DND-41 (cell line): ENCODE measurements at regions not wholly inside any gene's neighbourhood (a gene's known extent, or its start where the extent isn't known, plus 50 kb on each side); places are given as distances from the start of the nearest gene placed in this dataset.

Source experiments
- ATAC-seq: fragments of 200-7000 bp; cut with Tn5 transposase; 3 replicates; pipeline ENCODE4 v1.9.1; 2021; ENCODE audit warnings: low read depth; ENCODE audit not compliant: insufficient read depth
- DNase-seq: peaks from one replicate; pipeline ENCODE4 v3.0.0-alpha.2; 2020
- H2AFZ ChIP-seq: 2 replicates; pipeline ENCODE4 v1.6.0; 2012; ENCODE audit warnings: low read depth, low read length
- H3K27ac ChIP-seq: 2 replicates; pipeline ENCODE4 v1.5.1; 2012; ENCODE audit warnings: low read length, inconsistent platforms
- H3K27me3 ChIP-seq: fragments of 200-600 bp; sonication (generic); 2 replicates; pipeline ENCODE4 v1.6.0; 2012; ENCODE audit warnings: low read length, mild to moderate bottlenecking, inconsistent platforms; ENCODE audit not compliant: insufficient read depth, poor library complexity
- H3K36me3 ChIP-seq: 2 replicates; pipeline ENCODE4 v1.5.1; 2012; ENCODE audit warnings: low read length, inconsistent platforms; ENCODE audit not compliant: insufficient read depth
- H3K4me1 ChIP-seq: 2 replicates; pipeline ENCODE4 v1.5.1; 2012; ENCODE audit warnings: mild to moderate bottlenecking, low read length; ENCODE audit not compliant: insufficient read depth
- H3K4me2 ChIP-seq: 2 replicates; pipeline ENCODE4 v1.6.0; 2012; ENCODE audit warnings: mild to moderate bottlenecking, moderate library complexity, low read length, inconsistent platforms; ENCODE audit not compliant: insufficient read depth
- H3K4me3 ChIP-seq, 2 experiments: fragments of 200-600 bp in 1 of 2; shearing (Covaris generic) in 1 of 2; 2 replicates each; pipeline ENCODE4 v1.5.1; 2012 to 2016; ENCODE audit warnings: inconsistent platforms in 2 of 2, low read length in 2 of 2, mild to moderate bottlenecking in 2 of 2, low read depth in 1 of 2, moderate library complexity in 1 of 2
- H3K79me2 ChIP-seq: 2 replicates; pipeline ENCODE4 v1.6.0; 2012; ENCODE audit warnings: low read length, inconsistent platforms; ENCODE audit not compliant: insufficient read depth
- H3K9ac ChIP-seq: 2 replicates; pipeline ENCODE4 v1.6.0; 2012; ENCODE audit warnings: low read depth, mild to moderate bottlenecking, inconsistent platforms, low read length, moderate library complexity
- H3K9me3 ChIP-seq: 2 replicates; pipeline ENCODE4 v1.5.1; 2012; ENCODE audit warnings: low read length, moderate library complexity, mild to moderate bottlenecking, inconsistent platforms; ENCODE audit not compliant: insufficient read depth, severe bottlenecking
- H4K20me1 ChIP-seq: 2 replicates; pipeline ENCODE4 v1.6.0; 2012; ENCODE audit warnings: low read length; ENCODE audit not compliant: insufficient read depth
- EZH2 ChIP-seq: IDR thresholded peaks from 3 replicates; pipeline ENCODE4 v1.6.1; 2012; ENCODE audit warnings: borderline replicate concordance, low read depth, mild to moderate bottlenecking, moderate library complexity, low read length, inconsistent platforms; ENCODE audit not compliant: severe bottlenecking
- TF ChIP-seq, protein P1 (sequence below): IDR thresholded peaks from 2 replicates; pipeline ENCODE4 v1.5.1; 2012; ENCODE audit warnings: borderline replicate concordance, low read length, moderate library complexity, mild to moderate bottlenecking; ENCODE audit not compliant: poor library complexity, severe bottlenecking; ENCODE audit errors: extremely low read depth

- Histone ChIP-seq H3K27me3 (no peaks in the 10 kb centered on the region), H3K4me1 (no peaks in the 10 kb centered on the region), H3K36me3 (no peaks in the 10 kb centered on the region), H3K27ac (no peak overlapping the region), H3K9me3 (no peaks in the 10 kb centered on the region), H2AFZ (no peak overlapping the region), H3K4me3 (no peak overlapping the region), H3K4me2 (no peak overlapping the region), H3K79me2 (no peaks in the 10 kb centered on the region), H4K20me1 (no peaks in the 10 kb centered on the region), H3K9ac (no peak overlapping the region)
- DNase-seq: no peak
- ATAC-seq: no peak
- TF ChIP-seq, protein P1, sequence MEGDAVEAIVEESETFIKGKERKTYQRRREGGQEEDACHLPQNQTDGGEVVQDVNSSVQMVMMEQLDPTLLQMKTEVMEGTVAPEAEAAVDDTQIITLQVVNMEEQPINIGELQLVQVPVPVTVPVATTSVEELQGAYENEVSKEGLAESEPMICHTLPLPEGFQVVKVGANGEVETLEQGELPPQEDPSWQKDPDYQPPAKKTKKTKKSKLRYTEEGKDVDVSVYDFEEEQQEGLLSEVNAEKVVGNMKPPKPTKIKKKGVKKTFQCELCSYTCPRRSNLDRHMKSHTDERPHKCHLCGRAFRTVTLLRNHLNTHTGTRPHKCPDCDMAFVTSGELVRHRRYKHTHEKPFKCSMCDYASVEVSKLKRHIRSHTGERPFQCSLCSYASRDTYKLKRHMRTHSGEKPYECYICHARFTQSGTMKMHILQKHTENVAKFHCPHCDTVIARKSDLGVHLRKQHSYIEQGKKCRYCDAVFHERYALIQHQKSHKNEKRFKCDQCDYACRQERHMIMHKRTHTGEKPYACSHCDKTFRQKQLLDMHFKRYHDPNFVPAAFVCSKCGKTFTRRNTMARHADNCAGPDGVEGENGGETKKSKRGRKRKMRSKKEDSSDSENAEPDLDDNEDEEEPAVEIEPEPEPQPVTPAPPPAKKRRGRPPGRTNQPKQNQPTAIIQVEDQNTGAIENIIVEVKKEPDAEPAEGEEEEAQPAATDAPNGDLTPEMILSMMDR: no peak
- TF ChIP-seq EZH2: no peak
Observed at GRCh38 chr5:98042961-98043360, 730.5 kb upstream of the RGMB start.

DNA sequence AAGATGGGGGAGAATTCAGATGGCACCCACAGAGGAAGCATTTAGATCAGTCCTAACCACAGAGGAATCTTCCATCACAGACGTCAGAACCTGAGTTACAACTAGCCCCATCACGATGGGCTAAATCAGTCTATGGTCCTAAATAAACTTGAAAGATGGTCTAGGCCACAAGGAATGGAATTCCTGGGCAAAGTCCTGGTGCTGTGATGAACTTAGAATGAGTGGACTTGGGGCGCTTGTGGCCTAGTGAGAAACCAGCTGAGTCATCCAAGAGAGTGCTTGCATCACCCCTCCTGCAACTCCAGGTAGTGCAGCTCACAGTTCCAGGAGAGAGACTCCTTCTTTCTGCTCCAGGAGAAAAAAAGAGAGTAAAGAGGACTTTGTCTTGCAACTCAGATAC is 722.9 kb upstream of the RGMB start:
- DNase-seq (no peak), ATAC-seq (no peak)
- TF ChIP-seq, protein P1: no peak
- TF ChIP-seq EZH2: no peak
- no peak overlapping the region for H3K27ac ChIP-seq
- no peak overlapping the region for H3K4me3 ChIP-seq
- H2AFZ ChIP-seq: no peak overlapping the region
- no peak overlapping the region for H3K4me2 ChIP-seq
- H4K20me1 ChIP-seq: no peaks in the 10 kb centered on the region
- no peaks in the 10 kb centered on the region for H3K79me2 ChIP-seq
- no peak overlapping the region for H3K9ac ChIP-seq
- no peaks in the 10 kb centered on the region for H3K4me1 ChIP-seq
- H3K9me3 ChIP-seq: no peaks in the 10 kb centered on the region
- H3K36me3 ChIP-seq: no peaks in the 10 kb centered on the region
- no peaks in the 10 kb centered on the region for H3K27me3 ChIP-seq

GRCh38 chr5:98053170-98053569 is 720.3 kb upstream of the RGMB start:
- no peak overlapping the region for H3K27ac ChIP-seq
- no peaks in the 10 kb centered on the region for H3K9me3 ChIP-seq
- H3K9ac ChIP-seq: no peak overlapping the region
- H2AFZ ChIP-seq: no peak overlapping the region
- ATAC-seq (no peak), DNase-seq (no peak)
- TF ChIP-seq, protein P1: no peak
- H3K4me2 ChIP-seq: no peak overlapping the region
- no peaks in the 10 kb centered on the region for H4K20me1 ChIP-seq
- no peaks in the 10 kb centered on the region for H3K79me2 ChIP-seq
- no peaks in the 10 kb centered on the region for H3K27me3 ChIP-seq
- no peaks in the 10 kb centered on the region for H3K36me3 ChIP-seq
- no peak overlapping the region for H3K4me3 ChIP-seq
- no peaks in the 10 kb centered on the region for H3K4me1 ChIP-seq

DNA sequence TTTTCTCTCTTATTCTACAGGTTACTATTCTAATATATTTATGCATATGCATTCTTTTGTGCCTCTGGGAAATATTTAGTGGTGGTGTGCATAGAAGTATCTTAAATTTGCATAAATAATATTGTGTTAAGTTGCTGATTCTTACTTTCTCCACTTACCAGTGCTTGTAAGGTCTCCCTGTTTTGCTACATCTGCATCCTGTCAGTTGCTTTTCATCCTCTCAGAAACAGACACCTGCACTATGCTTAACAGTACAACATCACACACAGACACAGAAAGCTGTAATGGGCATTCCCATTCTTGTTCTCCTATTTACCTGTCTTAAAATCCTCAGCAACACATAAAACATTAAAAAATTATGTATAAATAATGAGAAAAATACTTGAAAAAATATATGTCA is 713.3 kb upstream of the RGMB start:
- H3K27me3 ChIP-seq: no peaks in the 10 kb centered on the region
- no peaks in the 10 kb centered on the region for H3K36me3 ChIP-seq
- H3K4me2 ChIP-seq: no peak overlapping the region
- H3K27ac ChIP-seq: no peak overlapping the region
- H3K4me1 ChIP-seq: 0 out of 2 replicates have a peak, but pooled peaks cover 4% of the 10 kb centered on the region
- DNase-seq: no peak
- H3K79me2 ChIP-seq: no peaks in the 10 kb centered on the region
- TF ChIP-seq, protein P1: no peak
- TF ChIP-seq EZH2: no peak
- ATAC-seq: no peak
- H2AFZ ChIP-seq: no peak overlapping the region
- no peak overlapping the region for H3K9ac ChIP-seq
- H4K20me1 ChIP-seq: no peaks in the 10 kb centered on the region
- no peaks in the 10 kb centered on the region for H3K9me3 ChIP-seq
- no peak overlapping the region for H3K4me3 ChIP-seq
